C4-2B (cell line): ENCODE measurements at regions not wholly inside any gene's neighbourhood (a gene's known extent, or its start where the extent isn't known, plus 50 kb on each side); places are given as distances from the start of the nearest gene placed in this dataset.

Source experiments
- ZFX ChIP-seq: fragments of 450-650 bp; IDR thresholded peaks from 2 replicates; pipeline ENCODE4 v1.6.1; 2017
- TF ChIP-seq, protein P1 (sequence below): fragments of 450-650 bp; conservative IDR thresholded peaks from 2 replicates; pipeline ENCODE4 v1.5.1; 2017; ENCODE audit warnings: mild to moderate bottlenecking

DNA sequence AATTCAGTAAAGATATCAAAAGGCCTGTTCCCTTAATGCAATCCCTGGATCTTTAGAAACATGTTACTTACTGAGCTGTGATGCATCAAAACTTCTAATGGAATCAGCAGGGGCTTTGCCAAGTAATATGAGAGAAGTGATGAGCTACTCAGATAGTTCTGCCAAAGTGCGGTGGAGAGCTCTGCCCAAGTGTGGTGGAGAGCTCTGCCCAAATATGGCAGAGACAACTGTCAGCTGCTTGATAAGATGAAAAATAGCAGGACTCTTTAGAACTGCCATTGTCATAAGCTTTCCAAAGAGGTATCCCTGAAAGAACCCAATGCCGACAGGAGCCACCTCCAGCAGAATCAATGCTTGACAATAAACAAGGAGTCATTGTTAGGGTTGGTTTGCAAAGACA, 167.9 kb upstream of the SLC39A10 start:
- TF ChIP-seq, protein P1, sequence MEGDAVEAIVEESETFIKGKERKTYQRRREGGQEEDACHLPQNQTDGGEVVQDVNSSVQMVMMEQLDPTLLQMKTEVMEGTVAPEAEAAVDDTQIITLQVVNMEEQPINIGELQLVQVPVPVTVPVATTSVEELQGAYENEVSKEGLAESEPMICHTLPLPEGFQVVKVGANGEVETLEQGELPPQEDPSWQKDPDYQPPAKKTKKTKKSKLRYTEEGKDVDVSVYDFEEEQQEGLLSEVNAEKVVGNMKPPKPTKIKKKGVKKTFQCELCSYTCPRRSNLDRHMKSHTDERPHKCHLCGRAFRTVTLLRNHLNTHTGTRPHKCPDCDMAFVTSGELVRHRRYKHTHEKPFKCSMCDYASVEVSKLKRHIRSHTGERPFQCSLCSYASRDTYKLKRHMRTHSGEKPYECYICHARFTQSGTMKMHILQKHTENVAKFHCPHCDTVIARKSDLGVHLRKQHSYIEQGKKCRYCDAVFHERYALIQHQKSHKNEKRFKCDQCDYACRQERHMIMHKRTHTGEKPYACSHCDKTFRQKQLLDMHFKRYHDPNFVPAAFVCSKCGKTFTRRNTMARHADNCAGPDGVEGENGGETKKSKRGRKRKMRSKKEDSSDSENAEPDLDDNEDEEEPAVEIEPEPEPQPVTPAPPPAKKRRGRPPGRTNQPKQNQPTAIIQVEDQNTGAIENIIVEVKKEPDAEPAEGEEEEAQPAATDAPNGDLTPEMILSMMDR, result no peak
- no peak for TF ChIP-seq ZFX
